Testis (tissue), 2 donors: ENCODE measurements at regions not wholly inside any gene's neighbourhood (a gene's known extent, or its start where the extent isn't known, plus 50 kb on each side); places are given as distances from the start of the nearest gene placed in this dataset.
"Not testable (repeated sequence)": the region's sequence is repeated elsewhere in the genome, so short reads cannot be mapped to it uniquely, and the experiment has no call there.

Experiments used
- DNase-seq: peaks from one replicate; pipeline ENCODE4 v3.0.0-alpha.2; 2019
- H3K27ac ChIP-seq, 2 donors: fragments of 200-600 bp; sonication (generic); one replicate each; pipeline ENCODE4 v1.5.1; 2019
- H3K27me3 ChIP-seq: fragments of 200-600 bp; sonication (generic); one replicate; pipeline ENCODE4 v1.5.1; 2019
- H3K36me3 ChIP-seq: fragments of 200-600 bp; sonication (generic); one replicate; pipeline ENCODE4 v1.5.1; 2017; ENCODE audit warnings: low read depth; ENCODE audit errors: missing control alignments
- H3K4me1 ChIP-seq: fragments of 200-600 bp; sonication (generic); one replicate; pipeline ENCODE4 v1.5.1; 2019
- H3K4me3 ChIP-seq, 2 donors: fragments of 200-600 bp; sonication (generic); one replicate each; pipeline ENCODE4 v1.5.1; 2017 to 2019
- H3K9me3 ChIP-seq: fragments of 200-600 bp; sonication (generic); one replicate; pipeline ENCODE4 v1.5.1; 2017
- CTCF ChIP-seq, 3 experiments: fragments of 450-650 bp in 2 of 3; fragments of 200-600 bp in 1 of 3; sonication (generic) in 1 of 3; IDR thresholded peaks; one replicate each; pipeline ENCODE4 v1.5.1; 2016 to 2019; ENCODE audit warnings: antibody characterized with exemption in 3 of 3, mild to moderate bottlenecking in 2 of 3, moderate library complexity in 1 of 3
- POLR2A ChIP-seq: fragments of 450-650 bp; IDR thresholded peaks from one replicate; pipeline ENCODE4 v1.6.1; 2017; ENCODE audit warnings: antibody characterized with exemption, mild to moderate bottlenecking, moderate library complexity
- WGBS, 2 donors: methylation state at CpG; one replicate each; pipeline ENCODE4 v1.1.5; 2018; 5-methylcytosine and 5-hydroxymethylcytosine counted together
- intact Hi-C: fragments of 100-400 bp; cut with DNase I; formaldehyde crosslinking; loops from one replicate; pipeline ENCODE4 v1.15.1; 2023; ENCODE audit warnings: low total_unique reads

DNA sequence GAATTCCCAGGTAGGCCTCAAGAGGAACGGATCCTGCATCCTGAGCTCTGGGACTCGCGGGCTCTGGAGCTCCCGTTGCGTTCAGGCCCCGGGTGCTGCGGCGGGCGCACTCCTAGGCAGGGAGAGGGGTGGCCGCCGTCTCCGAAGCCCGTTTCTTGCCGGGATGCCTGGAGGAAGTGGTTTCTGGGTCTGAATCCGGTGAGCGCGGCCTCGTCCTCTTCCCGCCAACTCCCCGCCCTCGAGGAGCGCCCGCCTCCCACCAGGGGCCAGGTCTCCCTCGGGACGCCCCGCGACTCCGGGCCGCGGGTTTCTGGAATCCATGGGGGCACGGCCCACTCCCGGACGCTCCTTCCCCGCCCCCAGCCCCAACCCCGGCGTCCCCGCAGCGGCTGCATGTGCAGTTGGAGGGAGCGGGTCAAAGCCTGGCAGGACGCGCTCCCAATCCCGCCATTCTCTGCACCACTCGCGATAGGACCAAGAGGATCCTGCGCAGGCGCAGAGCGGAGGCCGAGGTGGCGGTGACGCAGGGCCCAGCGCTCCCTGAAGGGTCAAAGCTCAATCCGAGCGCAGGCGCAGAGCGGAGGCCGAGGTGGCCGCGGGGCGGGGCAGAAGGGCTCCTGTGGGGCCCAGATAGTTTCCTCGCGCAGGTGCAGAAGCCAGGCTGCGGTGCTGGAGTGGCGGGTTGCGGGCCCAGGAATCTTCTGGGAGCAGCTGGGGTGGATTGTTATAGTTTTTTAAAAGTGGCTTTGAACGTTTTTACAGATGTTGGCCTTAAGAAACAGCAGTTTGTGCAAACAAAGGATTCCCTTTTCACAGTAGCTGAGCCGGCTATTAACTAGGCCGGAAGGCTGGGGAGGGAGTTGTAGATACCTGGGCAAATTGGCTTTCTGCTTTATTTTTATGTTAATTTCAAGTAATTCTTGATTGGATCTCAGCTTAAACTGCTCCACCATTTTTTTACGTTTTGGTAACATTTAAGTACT is 796.4 kb downstream of the AACS start:
- peak; percentile 90 for DNase-seq
- no peaks in the 10 kb centered on the region for H3K4me1 ChIP-seq
- no peaks in the 10 kb centered on the region for H3K36me3 ChIP-seq
- peak overlapping the region; percentile 39 to 66 for H3K27ac ChIP-seq
- no peaks in the 10 kb centered on the region for H3K27me3 ChIP-seq
- 18 to 38% methylated on average over 19 to 59 of the region's 68 CpGs for WGBS, 2 donors
- H3K4me3 ChIP-seq = peak overlapping the region; percentile 53 to 67
- H3K9me3 ChIP-seq = no peaks in the 10 kb centered on the region
- intact Hi-C loops = no loop called here
- no peak for TF ChIP-seq POLR2A
- no peak for TF ChIP-seq CTCF (IDR thresholded peaks at IDR 0.05)

DNA sequence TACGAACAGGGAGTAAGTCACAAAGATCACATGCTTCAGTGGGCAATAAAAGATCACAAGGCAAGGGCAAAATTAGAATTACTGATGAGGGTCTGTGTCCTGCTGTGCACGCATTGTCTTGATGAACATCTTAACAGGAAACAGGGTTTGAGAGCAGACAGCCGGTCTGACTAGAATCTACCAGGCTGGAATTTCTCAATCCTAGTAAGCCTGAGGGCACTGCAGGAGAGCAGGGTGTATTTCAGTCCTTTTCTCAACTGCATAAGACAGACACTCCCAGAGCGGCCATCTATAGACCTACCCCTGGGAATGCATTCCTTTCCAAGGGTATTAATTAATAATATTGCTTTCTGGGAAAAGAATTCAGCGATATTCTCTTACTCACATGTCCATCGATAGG is 800.0 kb downstream of the AACS start:
- H3K36me3 ChIP-seq, H3K4me3 ChIP-seq, H3K27me3 ChIP-seq, DNase-seq, H3K27ac ChIP-seq, intact Hi-C loops, H3K4me1 ChIP-seq, H3K9me3 ChIP-seq: not testable (repeated sequence)
- 91 to 95% methylated on average over 6 of the region's 6 CpGs for WGBS, 2 donors

DNA sequence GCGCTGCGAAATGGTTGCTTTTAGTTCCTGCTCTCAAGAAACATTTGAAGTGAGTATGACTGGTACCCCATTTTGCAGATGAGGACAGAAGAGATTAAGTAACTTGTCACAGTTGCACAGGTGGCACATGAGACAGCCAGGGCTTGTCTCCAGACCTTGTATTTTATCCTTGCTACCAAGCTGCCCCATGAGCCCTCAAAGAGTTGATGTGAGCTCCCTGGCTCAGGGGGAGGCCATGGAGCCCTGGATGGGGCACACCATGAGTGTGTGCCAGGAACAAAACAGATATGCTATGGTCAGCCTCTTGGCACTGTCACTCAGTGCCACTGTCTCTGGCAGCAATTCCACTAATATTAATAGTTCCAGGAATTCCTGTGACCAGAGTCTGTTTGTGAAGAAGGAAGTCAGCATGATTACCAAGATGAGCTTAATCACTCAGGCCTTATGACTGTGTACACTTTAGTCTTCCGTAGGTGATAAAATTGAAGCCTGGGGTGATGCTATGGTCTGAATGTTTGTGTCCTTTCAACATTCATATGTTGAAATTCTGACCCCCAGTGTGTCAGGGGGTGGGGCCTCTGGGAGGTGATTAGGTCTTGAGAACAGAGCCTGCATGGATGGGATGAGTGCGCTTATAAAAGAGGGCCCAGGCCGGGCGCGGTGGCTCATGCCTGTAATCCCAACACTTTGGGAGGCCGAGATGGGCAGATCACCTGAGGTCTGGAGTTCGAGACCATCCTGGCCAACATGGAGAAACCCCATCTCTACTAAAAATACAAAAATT is 806.8 kb downstream of the AACS start:
- H3K27ac ChIP-seq = no peak overlapping the region
- no peak for DNase-seq
- WGBS, 2 donors = 94 to 97% methylated on average over 9 of the region's 9 CpGs
- no peaks in the 10 kb centered on the region for H3K9me3 ChIP-seq
- H3K36me3 ChIP-seq = no peaks in the 10 kb centered on the region
- H3K4me1 ChIP-seq = no peaks in the 10 kb centered on the region
- intact Hi-C loops = no loop called here
- no peak for TF ChIP-seq CTCF (IDR thresholded peaks at IDR 0.05)
- TF ChIP-seq POLR2A = no peak
- H3K4me3 ChIP-seq = no peak overlapping the region
- H3K27me3 ChIP-seq = no peaks in the 10 kb centered on the region

DNA sequence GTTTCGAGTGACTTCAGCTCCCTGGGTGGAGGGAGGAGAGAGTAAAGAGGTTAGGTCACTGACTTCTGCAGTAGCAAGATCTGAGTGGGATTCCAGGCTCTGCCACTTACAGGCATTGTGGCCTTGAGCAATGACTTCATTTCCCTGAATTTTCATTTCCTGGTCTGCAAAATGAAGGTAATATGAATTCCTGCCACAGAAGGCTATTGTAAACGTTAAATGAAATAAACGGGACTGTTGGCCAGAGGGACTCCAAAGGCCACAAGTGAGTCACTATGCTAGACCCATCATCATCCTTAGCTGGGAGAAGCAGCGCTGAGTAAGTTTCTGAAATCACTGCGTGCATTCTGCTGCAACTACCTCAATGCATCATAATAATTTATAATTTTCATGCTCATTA is 807.8 kb downstream of the AACS start:
- H3K9me3 ChIP-seq = no peaks in the 10 kb centered on the region
- TF ChIP-seq CTCF (IDR thresholded peaks at IDR 0.05) (no peak), POLR2A (no peak)

DNA sequence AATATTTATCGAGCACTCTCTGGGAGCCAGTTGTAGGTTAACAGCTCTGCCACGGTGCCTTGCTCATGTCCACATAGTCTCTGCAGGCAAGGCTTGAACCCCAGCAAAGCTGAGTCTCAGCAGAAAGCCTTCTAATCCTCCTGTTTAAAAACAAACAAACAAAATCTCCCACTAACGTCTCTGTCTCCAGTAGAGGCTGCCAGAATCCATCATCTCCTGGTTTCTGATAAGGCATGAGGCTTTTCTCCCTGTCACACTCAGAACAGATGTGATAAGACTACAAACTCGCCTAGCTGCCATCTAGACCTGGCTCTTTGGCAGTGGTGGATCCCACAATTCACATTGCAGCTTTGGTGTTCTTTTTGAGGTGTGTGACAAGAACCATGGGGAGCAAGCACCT is 813.2 kb downstream of the AACS start:
- no peak overlapping the region for H3K27ac ChIP-seq
- no peaks in the 10 kb centered on the region for H3K36me3 ChIP-seq
- H3K4me1 ChIP-seq = no peaks in the 10 kb centered on the region
- H3K9me3 ChIP-seq = no peaks in the 10 kb centered on the region
- H3K27me3 ChIP-seq = no peaks in the 10 kb centered on the region
- no peak overlapping the region for H3K4me3 ChIP-seq
- intact Hi-C loops = no loop called here
- DNase-seq = no peak
- WGBS, 2 donors = 47 to 49% methylated on average over 4 of the region's 4 CpGs
- no peak for TF ChIP-seq POLR2A
- TF ChIP-seq CTCF (IDR thresholded peaks at IDR 0.05) = no peak

More for the DNA sequence above, 807.8 kb downstream of the AACS start:
- H3K4me3 ChIP-seq = no peak overlapping the region
- 78 to 87% methylated on average over 5 of the region's 5 CpGs for WGBS, 2 donors
- intact Hi-C loops = no loop called here
- no peaks in the 10 kb centered on the region for H3K27me3 ChIP-seq
- no peak overlapping the region for H3K27ac ChIP-seq
- H3K4me1 ChIP-seq = no peaks in the 10 kb centered on the region
- no peaks in the 10 kb centered on the region for H3K36me3 ChIP-seq
- no peak for DNase-seq
